H9 (cell line): ENCODE measurements at regions not wholly inside any gene's neighbourhood (a gene's known extent, or its start where the extent isn't known, plus 50 kb on each side); places are given as distances from the start of the nearest gene placed in this dataset.

ENCODE experiments used
- DNase-seq: peaks from one replicate; pipeline ENCODE4 v3.0.0-alpha.2; 2017
- H2AFZ ChIP-seq: one replicate; pipeline ENCODE4 v1.6.1; 2013; ENCODE audit warnings: mild to moderate bottlenecking, low read length, control low read depth, moderate library complexity
- H2AK5ac ChIP-seq: 2 replicates; pipeline ENCODE4 v1.6.1; 2013; ENCODE audit warnings: low read length, control low read depth, mixed read lengths; ENCODE audit not compliant: insufficient read length
- H2BK120ac ChIP-seq: one replicate; pipeline ENCODE4 v1.6.1; 2013; ENCODE audit warnings: low read depth, mild to moderate bottlenecking, low read length, control low read depth, inconsistent platforms; ENCODE audit not compliant: poor library complexity, severe bottlenecking
- H2BK12ac ChIP-seq: 2 replicates; pipeline ENCODE4 v1.6.1; 2013; ENCODE audit warnings: low read length, control low read depth, mixed read lengths, low read depth; ENCODE audit not compliant: insufficient read length
- H2BK15ac ChIP-seq: 2 replicates; pipeline ENCODE4 v1.6.1; 2013; ENCODE audit warnings: low read depth, low read length, control low read depth
- H2BK20ac ChIP-seq: one replicate; pipeline ENCODE4 v1.6.1; 2013; ENCODE audit warnings: low read depth, mild to moderate bottlenecking, low read length, control low read depth, inconsistent platforms; ENCODE audit not compliant: poor library complexity, severe bottlenecking
- H2BK5ac ChIP-seq: 2 replicates; pipeline ENCODE4 v1.6.1; 2013; ENCODE audit warnings: low read length, control low read depth, mixed read lengths; ENCODE audit not compliant: insufficient read length
- H3K14ac ChIP-seq: 2 replicates; pipeline ENCODE4 v1.6.1; 2013; ENCODE audit warnings: low read length, control low read depth; ENCODE audit not compliant: insufficient read depth
- H3K18ac ChIP-seq: 2 replicates; pipeline ENCODE4 v1.6.1; 2013; ENCODE audit warnings: low read depth, mild to moderate bottlenecking, mixed read lengths, low read length, control low read depth; ENCODE audit not compliant: insufficient read length
- H3K23ac ChIP-seq: 2 replicates; pipeline ENCODE4 v1.6.1; 2013; ENCODE audit warnings: low read length, control low read depth, mixed read lengths, low read depth; ENCODE audit not compliant: insufficient read length
- H3K23me2 ChIP-seq: 2 replicates; pipeline ENCODE4 v1.6.1; 2013; ENCODE audit warnings: low read depth, mild to moderate bottlenecking, mixed read lengths, low read length, control low read depth; ENCODE audit not compliant: insufficient read length, poor library complexity, severe bottlenecking
- H3K27ac ChIP-seq: 2 replicates; pipeline ENCODE4 v1.5.1; 2013; ENCODE audit warnings: low read length, control low read depth, mixed read lengths, low read depth; ENCODE audit not compliant: insufficient read length
- H3K27me3 ChIP-seq: 2 replicates; pipeline ENCODE4 v1.6.1; 2013; ENCODE audit warnings: low read length, control low read depth, inconsistent platforms; ENCODE audit not compliant: insufficient read depth
- H3K4ac ChIP-seq: 2 replicates; pipeline ENCODE4 v1.6.1; 2013; ENCODE audit warnings: low read depth, mild to moderate bottlenecking, control low read depth, inconsistent platforms, low read length, moderate library complexity
- H3K4me1 ChIP-seq: 2 replicates; pipeline ENCODE4 v1.6.1; 2013; ENCODE audit warnings: low read length, control low read depth, inconsistent platforms; ENCODE audit not compliant: insufficient read depth
- H3K4me2 ChIP-seq: 2 replicates; pipeline ENCODE4 v1.6.1; 2013; ENCODE audit warnings: low read length, control low read depth, mixed read lengths; ENCODE audit not compliant: insufficient read length, insufficient read depth
- H3K56ac ChIP-seq: 2 replicates; pipeline ENCODE4 v1.6.1; 2013; ENCODE audit warnings: low read depth, mild to moderate bottlenecking, mixed read lengths, low read length, control low read depth; ENCODE audit not compliant: insufficient read length
- H3K79me1 ChIP-seq: 2 replicates; pipeline ENCODE4 v1.6.1; 2013; ENCODE audit warnings: low read depth, mild to moderate bottlenecking, moderate library complexity, low read length, control low read depth, inconsistent platforms; ENCODE audit not compliant: insufficient read depth, poor library complexity, severe bottlenecking
- H3K79me2 ChIP-seq: 2 replicates; pipeline ENCODE4 v1.6.1; 2013; ENCODE audit warnings: low read length, control low read depth, inconsistent platforms; ENCODE audit not compliant: insufficient read depth
- H3K9ac ChIP-seq: 2 replicates; pipeline ENCODE4 v1.6.1; 2013; ENCODE audit warnings: low read length, control low read depth, mixed read lengths; ENCODE audit not compliant: insufficient read length; ENCODE audit errors: extremely low read depth
- H3K9me3 ChIP-seq: one replicate; pipeline ENCODE4 v1.6.1; 2013; ENCODE audit warnings: low read depth, low read length, inconsistent platforms; ENCODE audit not compliant: control insufficient read depth
- H3T11ph ChIP-seq: one replicate; pipeline ENCODE4 v1.6.1; 2013; ENCODE audit warnings: mild to moderate bottlenecking, low read length, control low read depth, inconsistent platforms
- H4K20me1 ChIP-seq: one replicate; pipeline ENCODE4 v1.6.1; 2013; ENCODE audit not compliant: control insufficient read depth, insufficient read length, insufficient read depth
- H4K5ac ChIP-seq: 2 replicates; pipeline ENCODE4 v1.6.1; 2013; ENCODE audit warnings: low read depth, mild to moderate bottlenecking, mixed read lengths, low read length, control low read depth; ENCODE audit not compliant: insufficient read length
- H4K8ac ChIP-seq: replicated peaks from 2 replicates; pipeline ENCODE4 v1.6.1; 2013; ENCODE audit warnings: low read length, control low read depth, mixed read lengths, low read depth; ENCODE audit not compliant: insufficient read length
- H4K91ac ChIP-seq: 2 replicates; pipeline ENCODE4 v1.6.1; 2013; ENCODE audit warnings: low read depth, mild to moderate bottlenecking, moderate library complexity, mixed read lengths, low read length, control low read depth; ENCODE audit not compliant: insufficient read length
- H3K27ac Mint-ChIP-seq, 3 experiments: 2 replicates in 2 of 3; 3 replicates in 1 of 3; pipeline ENCODE4 v1.8.0; 2020 to 2021; ENCODE audit warnings: mixed read lengths in 3 of 3, mild to moderate bottlenecking in 1 of 3, moderate library complexity in 1 of 3
- H3K27me3 Mint-ChIP-seq: 2 replicates; pipeline ENCODE4 v1.8.0; 2021; ENCODE audit warnings: low read depth, mild to moderate bottlenecking, moderate library complexity, mixed read lengths
- H3K36me3 Mint-ChIP-seq, 3 experiments: 2 replicates in 2 of 3; 3 replicates in 1 of 3; pipeline ENCODE4 v1.8.0; 2020 to 2021; ENCODE audit warnings: low read depth in 3 of 3, mixed read lengths in 3 of 3; ENCODE audit not compliant: insufficient read depth in 1 of 3
- H3K4me1 Mint-ChIP-seq, 2 experiments: 2 replicates each; pipeline ENCODE4 v1.8.0; 2020; ENCODE audit warnings: mixed read lengths in 2 of 2
- H3K4me3 Mint-ChIP-seq, 2 experiments: 2 replicates in 1 of 2; 3 replicates in 1 of 2; pipeline ENCODE4 v1.8.0; 2020 to 2021; ENCODE audit warnings: mild to moderate bottlenecking in 2 of 2, mixed read lengths in 2 of 2, moderate library complexity in 1 of 2
- H3K9me3 Mint-ChIP-seq, 2 experiments: 2 replicates in 1 of 2; 3 replicates in 1 of 2; pipeline ENCODE4 v1.8.0; 2020; ENCODE audit warnings: mild to moderate bottlenecking in 2 of 2, mixed read lengths in 2 of 2, moderate library complexity in 1 of 2
- WGBS: extraction: QIAGEN DNeasy Blood & Tissue Kit; methylation state at CpG from one replicate; pipeline ENCODE4 v1.1.7; 2013; ENCODE audit warnings: missing lambda C conversion rate, low lambda C conversion rate, mixed read lengths; ENCODE audit not compliant: insufficient read length; ENCODE audit errors: extremely low coverage; 5-methylcytosine and 5-hydroxymethylcytosine counted together
- TF ChIP-seq, protein P1 (sequence below): fragments of 200-600 bp; sonication (generic); conservative IDR thresholded peaks from 3 replicates; pipeline ENCODE4 v1.8.0; 2021; ENCODE audit warnings: antibody characterized with exemption, mild to moderate bottlenecking

GRCh38 chr9:91150273-91150997 is 211.3 kb downstream of the AUH start:
- no peak overlapping the region for H4K8ac ChIP-seq
- H3K79me2 ChIP-seq: no peaks in the 10 kb centered on the region
- H3K9me3 ChIP-seq: peaks cover 15% of the 10 kb centered on the region
- H3K4me2 ChIP-seq: no peak overlapping the region
- no peak overlapping the region for H3K27ac ChIP-seq
- H3K4ac ChIP-seq: no peak overlapping the region
- no peak overlapping the region for H2BK15ac ChIP-seq
- no peaks in the 10 kb centered on the region for H4K20me1 ChIP-seq
- H3K9ac ChIP-seq: no peak overlapping the region
- Mint-ChIP-seq H3K36me3 (peaks cover 11 to 48% (median 19%) of the 10 kb centered on the region in 3 experiments; a peak in 6 of 7 replicates), H3K9me3 (peaks cover 42 to 46% of the 10 kb centered on the region in 2 experiments), H3K27me3 (peaks cover 9% of the 10 kb centered on the region), H3K4me1 (peaks cover 31 to 33% of the 10 kb centered on the region in 2 experiments), H3K4me3 (no peak overlapping the region), H3K27ac (no peak overlapping the region)
- DNase-seq: no peak
- no peak overlapping the region for H3K23ac ChIP-seq
- H3K14ac ChIP-seq: no peak overlapping the region
- WGBS: no CpG with 5 or more reads among the region's 3 CpGs
- no peak overlapping the region for H2BK12ac ChIP-seq
- no peaks in the 10 kb centered on the region for H3K4me1 ChIP-seq
- H2BK120ac ChIP-seq: no peak overlapping the region
- H3T11ph ChIP-seq: no peak overlapping the region
- no peak overlapping the region for H2BK20ac ChIP-seq
- no peak overlapping the region for H4K5ac ChIP-seq
- H3K56ac ChIP-seq: no peak overlapping the region
- no peak overlapping the region for H2BK5ac ChIP-seq
- TF ChIP-seq, protein P1, sequence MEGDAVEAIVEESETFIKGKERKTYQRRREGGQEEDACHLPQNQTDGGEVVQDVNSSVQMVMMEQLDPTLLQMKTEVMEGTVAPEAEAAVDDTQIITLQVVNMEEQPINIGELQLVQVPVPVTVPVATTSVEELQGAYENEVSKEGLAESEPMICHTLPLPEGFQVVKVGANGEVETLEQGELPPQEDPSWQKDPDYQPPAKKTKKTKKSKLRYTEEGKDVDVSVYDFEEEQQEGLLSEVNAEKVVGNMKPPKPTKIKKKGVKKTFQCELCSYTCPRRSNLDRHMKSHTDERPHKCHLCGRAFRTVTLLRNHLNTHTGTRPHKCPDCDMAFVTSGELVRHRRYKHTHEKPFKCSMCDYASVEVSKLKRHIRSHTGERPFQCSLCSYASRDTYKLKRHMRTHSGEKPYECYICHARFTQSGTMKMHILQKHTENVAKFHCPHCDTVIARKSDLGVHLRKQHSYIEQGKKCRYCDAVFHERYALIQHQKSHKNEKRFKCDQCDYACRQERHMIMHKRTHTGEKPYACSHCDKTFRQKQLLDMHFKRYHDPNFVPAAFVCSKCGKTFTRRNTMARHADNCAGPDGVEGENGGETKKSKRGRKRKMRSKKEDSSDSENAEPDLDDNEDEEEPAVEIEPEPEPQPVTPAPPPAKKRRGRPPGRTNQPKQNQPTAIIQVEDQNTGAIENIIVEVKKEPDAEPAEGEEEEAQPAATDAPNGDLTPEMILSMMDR: no peak
- no peaks in the 10 kb centered on the region for H3K23me2 ChIP-seq
- H4K91ac ChIP-seq: no peak overlapping the region
- no peak overlapping the region for H2AK5ac ChIP-seq
- H2AFZ ChIP-seq: no peak overlapping the region
- no peaks in the 10 kb centered on the region for H3K27me3 ChIP-seq
- no peaks in the 10 kb centered on the region for H3K79me1 ChIP-seq
- no peak overlapping the region for H3K18ac ChIP-seq
